K562 (cell line): ENCODE measurements at regions not wholly inside any gene's neighbourhood (a gene's known extent, or its start where the extent isn't known, plus 50 kb on each side); places are given as distances from the start of the nearest gene placed in this dataset.
"Not testable (repeated sequence)": the region's sequence is repeated elsewhere in the genome, so short reads cannot be mapped to it uniquely, and the experiment has no call there.

ENCODE experiments used
- ATAC-seq: fragments of 200-7000 bp; cut with Tn5 transposase; 3 replicates; pipeline ENCODE4 v1.9.1; 2020; ENCODE audit warnings: moderate library complexity
- BruUV-seq: library from RNA; stranded (reverse); fragments of 400-500 nt; replicated peaks from 2 replicates; lab custom pipeline; 2021; lab: Mats Ljungman, UMichigan
- CTCF ChIA-PET: fragments of 300-600 bp; formaldehyde crosslinking; extraction: SDS; loops from one replicate; lab custom pipeline; 2021; ENCODE audit warnings: low intra/inter-chr PET ratio; lab: Yijun Ruan, JAX
- POLR2A ChIA-PET: fragments of 300-600, 350-650 bp; sonication (Branson Sonifier 250); formaldehyde crosslinking; extraction: SDS; loops from one replicate; lab custom pipeline; 2021; ENCODE audit warnings: antibody characterized with exemption, inconsistent platforms; lab: Yijun Ruan, JAX
- DNase-seq, 4 experiments: peaks; one replicate each; pipeline versions ENCODE4 v3.0.0 to v3.0.0-alpha.2; 2011 to 2018; ENCODE audit warnings: low spot score in 3 of 4, mixed read lengths in 3 of 4; ENCODE audit errors: extremely low read depth in 1 of 4
- FAIRE-seq: peaks from 2 replicates; lab custom pipeline; 2011; peaks lifted over from hg19 to GRCh38; lab: Jason Lieb, UNC
- H2AFZ ChIP-seq: 2 replicates; pipeline ENCODE4 v1.6.0; 2011; ENCODE audit warnings: low read depth, low read length, control low read depth, inconsistent platforms
- H3K27ac ChIP-seq: fragments of 200-600 bp; 3 replicates; pipeline ENCODE4 v1.8.0; 2011; ENCODE audit warnings: low read depth, mild to moderate bottlenecking, control low read depth, inconsistent platforms, low read length, moderate library complexity, mixed read lengths; ENCODE audit errors: extremely low read depth
- H3K27me3 ChIP-seq, 2 experiments: fragments of 300-600 bp in 1 of 2; 2 replicates in 1 of 2; 3 replicates in 1 of 2; pipeline versions ENCODE4 v1.6.0 to v1.8.0; 2011; ENCODE audit warnings: inconsistent platforms in 2 of 2, low read length in 2 of 2, mild to moderate bottlenecking in 1 of 2, mixed read lengths in 1 of 2, moderate library complexity in 1 of 2; ENCODE audit not compliant: control insufficient read depth in 2 of 2, insufficient read depth in 2 of 2
- H3K36me3 ChIP-seq: fragments of 300-600 bp; 3 replicates; pipeline ENCODE4 v1.8.0; 2011; ENCODE audit warnings: mild to moderate bottlenecking, low read length, inconsistent platforms; ENCODE audit not compliant: control insufficient read depth, insufficient read depth
- H3K4me1 ChIP-seq, 2 experiments: fragments of 200-600 bp in 1 of 2; replicated peaks in 1 of 2; 2 replicates in 1 of 2; 3 replicates in 1 of 2; pipeline versions ENCODE4 v1.5.1 to v1.8.0; 2011; ENCODE audit warnings: inconsistent platforms in 2 of 2, low read length in 2 of 2, mild to moderate bottlenecking in 1 of 2, mixed read lengths in 1 of 2, moderate library complexity in 1 of 2; ENCODE audit not compliant: control insufficient read depth in 2 of 2, insufficient read depth in 2 of 2
- H3K4me2 ChIP-seq: 2 replicates; pipeline ENCODE4 v1.6.1; 2011; ENCODE audit warnings: low read length, control low read depth, inconsistent platforms, mixed read lengths; ENCODE audit not compliant: insufficient read depth
- H3K4me3 ChIP-seq: fragments of 200-600 bp; sonication (generic), shearing (Covaris generic); 2 replicates; pipeline ENCODE4 v1.5.1; 2016; ENCODE audit warnings: control low read depth, inconsistent platforms
- H3K79me2 ChIP-seq: fragments of 200-600 bp; 3 replicates; pipeline ENCODE4 v1.8.0; 2011; ENCODE audit warnings: low read length, inconsistent platforms; ENCODE audit not compliant: control insufficient read depth, insufficient read depth
- H3K9ac ChIP-seq, 2 experiments: 2 replicates each; pipeline versions ENCODE4 v1.6.0 to v1.6.1; 2011; ENCODE audit warnings: low read depth in 2 of 2, low read length in 2 of 2, control low read depth in 1 of 2, inconsistent platforms in 1 of 2, mild to moderate bottlenecking in 1 of 2, mixed read lengths in 1 of 2; ENCODE audit not compliant: insufficient read depth in 1 of 2
- H3K9me1 ChIP-seq: one replicate; pipeline ENCODE4 v1.6.0; 2011; ENCODE audit warnings: inconsistent platforms, mild to moderate bottlenecking, low read length, moderate library complexity; ENCODE audit not compliant: control insufficient read depth, insufficient read depth
- H3K9me3 ChIP-seq: replicated peaks from 2 replicates; pipeline ENCODE4 v1.5.1; 2011; ENCODE audit warnings: low read depth, low read length, inconsistent platforms; ENCODE audit not compliant: control insufficient read depth, insufficient read depth
- H4K20me1 ChIP-seq: replicated peaks from 2 replicates; pipeline ENCODE4 v1.6.1; 2011; ENCODE audit warnings: low read length, inconsistent platforms, mixed read lengths; ENCODE audit not compliant: control insufficient read depth, insufficient read depth
- CBX5 ChIP-seq: IDR thresholded peaks from 2 replicates; pipeline ENCODE4 v1.6.1; 2014; ENCODE audit warnings: low read depth, borderline replicate concordance
- HDAC2 ChIP-seq: fragments of 450-650 bp; IDR thresholded peaks from 2 replicates; pipeline ENCODE4 v1.6.1; 2016; ENCODE audit warnings: mild to moderate bottlenecking
- NEUROD1 ChIP-seq: fragments of 150-350 bp; IDR thresholded peaks from 2 replicates; pipeline ENCODE4 v1.6.1; 2014; ENCODE audit warnings: borderline replicate concordance, low read length, low read depth; ENCODE audit not compliant: partially characterized antibody
- RFX5 ChIP-seq: IDR thresholded peaks from 2 replicates; pipeline ENCODE4 v1.6.1; 2011; ENCODE audit warnings: low read depth, mild to moderate bottlenecking, improper control_type of control experiment, low read length
- SIN3A ChIP-seq, 2 experiments: fragments of 150-350 bp in 1 of 2; IDR thresholded peaks; 2 replicates each; pipeline ENCODE4 v1.6.1; 2011 to 2016; ENCODE audit warnings: borderline replicate concordance in 2 of 2, low read depth in 2 of 2, low read length in 2 of 2, mild to moderate bottlenecking in 2 of 2, moderate library complexity in 2 of 2; ENCODE audit not compliant: control insufficient read depth in 1 of 2
- TAF1 ChIP-seq: IDR thresholded peaks from 2 replicates; pipeline ENCODE4 v1.6.1; 2011; ENCODE audit warnings: mild to moderate bottlenecking, low read length, moderate library complexity; ENCODE audit not compliant: insufficient read depth, control insufficient read depth, severe bottlenecking; ENCODE audit errors: extremely low read depth
- TBP ChIP-seq: optimal IDR thresholded peaks from 2 replicates; pipeline ENCODE3; 2011; ENCODE audit warnings: low read depth, low read length, improper control_type of control experiment
- ZNF282 ChIP-seq: sonication (generic); formaldehyde crosslinking; IDR thresholded peaks from 2 replicates; pipeline ENCODE4 v1.8.1; 2023; ENCODE audit warnings: missing genetic modification reagents
- WGBS: fragments of 100-300 bp; shearing (Covaris generic); methylation state at CpG from one replicate; pipeline ENCODE4 v1.1.6; 2016; ENCODE audit warnings: low coverage, mixed read lengths; ENCODE audit not compliant: insufficient coverage; ENCODE audit errors: missing lambda C conversion rate; 5-methylcytosine and 5-hydroxymethylcytosine counted together
- in situ Hi-C: fragments of 300-500 bp; cut with MboI; formaldehyde crosslinking; loops from 4 replicates; pipeline ENCODE4 v1.15.0; 2018; ENCODE audit warnings: inconsistent platforms, mixed read lengths
- intact Hi-C: fragments of 100-400 bp; cut with micrococcal nuclease; formaldehyde crosslinking; loops from 2 replicates; pipeline ENCODE4 v1.14.2; 2022
- TF ChIP-seq, protein P1 (sequence below): sonication (generic); formaldehyde crosslinking; IDR thresholded peaks from 2 replicates; pipeline ENCODE4 v1.8.0; 2022; ENCODE audit warnings: mild to moderate bottlenecking, missing genetic modification reagents
- TF ChIP-seq, protein P2 (sequence below): fragments of 250-450 bp; sonication (Bioruptor Pico); IDR thresholded peaks from 2 replicates; pipeline ENCODE4 v1.5.0; 2021

DNA sequence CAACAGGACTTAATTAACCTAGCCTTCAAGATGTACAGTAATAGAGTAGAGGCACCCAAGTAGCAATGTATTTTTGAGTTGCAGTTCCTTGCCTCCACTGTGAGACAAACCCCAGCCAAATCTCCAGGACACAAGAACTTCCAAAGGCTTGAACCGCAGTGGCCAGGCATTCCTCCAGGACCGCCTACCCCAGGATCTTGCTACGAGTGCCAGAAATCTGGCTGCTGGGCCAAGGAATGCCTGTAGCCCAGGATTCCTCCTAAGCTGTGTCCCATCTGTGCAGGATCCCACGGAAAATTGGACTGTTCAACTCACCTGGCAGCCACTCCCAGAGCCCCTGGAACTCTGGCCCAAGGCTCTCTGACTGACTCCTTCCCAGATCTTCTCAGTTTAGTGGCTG, 683.9 kb downstream of the KHDRBS2 start:
- intact Hi-C loops, ATAC-seq, DNase-seq: not testable (repeated sequence)

DNA sequence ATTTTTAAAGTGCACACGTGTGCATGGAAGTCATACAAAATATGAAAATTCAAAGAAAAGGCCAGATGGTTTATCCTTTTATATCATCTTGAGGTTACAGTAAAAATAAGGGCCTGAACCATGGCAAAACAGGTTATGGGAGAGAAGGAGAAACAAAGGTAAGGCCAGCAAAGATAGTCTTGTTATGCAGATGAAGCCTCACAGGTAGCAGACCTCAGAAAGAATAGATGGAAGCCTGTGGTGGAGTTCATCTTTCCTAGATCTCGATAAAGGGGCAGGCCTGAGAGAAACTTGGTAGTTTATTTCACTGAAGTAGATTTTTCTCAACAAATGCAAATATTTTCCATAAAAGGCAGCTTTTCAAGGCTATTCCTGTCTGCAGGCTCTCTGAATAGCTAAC, 693.8 kb downstream of the KHDRBS2 start:
- no peak overlapping the region for H3K27ac ChIP-seq
- H3K9me3 ChIP-seq, result no peaks in the 10 kb centered on the region
- H3K4me2 ChIP-seq, result no peak overlapping the region
- DNase-seq, result no peak
- no peaks in the 10 kb centered on the region for H3K79me2 ChIP-seq
- in situ Hi-C loops (no loop called here), intact Hi-C loops (no loop called here)
- ChIA-PET CTCF (no interaction called here), POLR2A (no interaction called here)
- H3K27me3 ChIP-seq, result no peaks in the 10 kb centered on the region
- H3K9me1 ChIP-seq, result no peaks in the 10 kb centered on the region
- H4K20me1 ChIP-seq, result no peaks in the 10 kb centered on the region
- no peaks in the 10 kb centered on the region for H3K36me3 ChIP-seq
- FAIRE-seq, result no peak
- no TSS peak for BruUV-seq
- 0% methylated on average over 2 of the region's 2 CpGs for WGBS
- no peak for ATAC-seq
- H2AFZ ChIP-seq, result no peak overlapping the region
- no peaks in the 10 kb centered on the region for H3K4me1 ChIP-seq
- no peak overlapping the region for H3K4me3 ChIP-seq
- H3K9ac ChIP-seq, result no peak overlapping the region
- no peak for TF ChIP-seq ZNF282
- no peak for TF ChIP-seq TAF1
- no peak for TF ChIP-seq NEUROD1
- TF ChIP-seq CBX5, result no peak
- no peak for TF ChIP-seq RFX5
- TF ChIP-seq, protein P1, sequence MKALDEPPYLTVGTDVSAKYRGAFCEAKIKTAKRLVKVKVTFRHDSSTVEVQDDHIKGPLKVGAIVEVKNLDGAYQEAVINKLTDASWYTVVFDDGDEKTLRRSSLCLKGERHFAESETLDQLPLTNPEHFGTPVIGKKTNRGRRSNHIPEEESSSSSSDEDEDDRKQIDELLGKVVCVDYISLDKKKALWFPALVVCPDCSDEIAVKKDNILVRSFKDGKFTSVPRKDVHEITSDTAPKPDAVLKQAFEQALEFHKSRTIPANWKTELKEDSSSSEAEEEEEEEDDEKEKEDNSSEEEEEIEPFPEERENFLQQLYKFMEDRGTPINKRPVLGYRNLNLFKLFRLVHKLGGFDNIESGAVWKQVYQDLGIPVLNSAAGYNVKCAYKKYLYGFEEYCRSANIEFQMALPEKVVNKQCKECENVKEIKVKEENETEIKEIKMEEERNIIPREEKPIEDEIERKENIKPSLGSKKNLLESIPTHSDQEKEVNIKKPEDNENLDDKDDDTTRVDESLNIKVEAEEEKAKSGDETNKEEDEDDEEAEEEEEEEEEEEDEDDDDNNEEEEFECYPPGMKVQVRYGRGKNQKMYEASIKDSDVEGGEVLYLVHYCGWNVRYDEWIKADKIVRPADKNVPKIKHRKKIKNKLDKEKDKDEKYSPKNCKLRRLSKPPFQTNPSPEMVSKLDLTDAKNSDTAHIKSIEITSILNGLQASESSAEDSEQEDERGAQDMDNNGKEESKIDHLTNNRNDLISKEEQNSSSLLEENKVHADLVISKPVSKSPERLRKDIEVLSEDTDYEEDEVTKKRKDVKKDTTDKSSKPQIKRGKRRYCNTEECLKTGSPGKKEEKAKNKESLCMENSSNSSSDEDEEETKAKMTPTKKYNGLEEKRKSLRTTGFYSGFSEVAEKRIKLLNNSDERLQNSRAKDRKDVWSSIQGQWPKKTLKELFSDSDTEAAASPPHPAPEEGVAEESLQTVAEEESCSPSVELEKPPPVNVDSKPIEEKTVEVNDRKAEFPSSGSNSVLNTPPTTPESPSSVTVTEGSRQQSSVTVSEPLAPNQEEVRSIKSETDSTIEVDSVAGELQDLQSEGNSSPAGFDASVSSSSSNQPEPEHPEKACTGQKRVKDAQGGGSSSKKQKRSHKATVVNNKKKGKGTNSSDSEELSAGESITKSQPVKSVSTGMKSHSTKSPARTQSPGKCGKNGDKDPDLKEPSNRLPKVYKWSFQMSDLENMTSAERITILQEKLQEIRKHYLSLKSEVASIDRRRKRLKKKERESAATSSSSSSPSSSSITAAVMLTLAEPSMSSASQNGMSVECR (CRISPR knock-in tag), result no peak
- TF ChIP-seq HDAC2, result no peak
- TF ChIP-seq, protein P2, sequence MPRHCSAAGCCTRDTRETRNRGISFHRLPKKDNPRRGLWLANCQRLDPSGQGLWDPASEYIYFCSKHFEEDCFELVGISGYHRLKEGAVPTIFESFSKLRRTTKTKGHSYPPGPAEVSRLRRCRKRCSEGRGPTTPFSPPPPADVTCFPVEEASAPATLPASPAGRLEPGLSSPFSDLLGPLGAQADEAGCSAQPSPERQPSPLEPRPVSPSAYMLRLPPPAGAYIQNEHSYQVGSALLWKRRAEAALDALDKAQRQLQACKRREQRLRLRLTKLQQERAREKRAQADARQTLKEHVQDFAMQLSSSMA (CRISPR knock-in tag), result no peak
- TF ChIP-seq TBP, result no peak
- TF ChIP-seq SIN3A (IDR thresholded peaks at IDR 0.05; ENCODE audit: borderline replicate concordance in 2 of 2, control insufficient read depth in 1 of 2, low read depth in 2 of 2, low read length in 2 of 2), result no peak

More for the DNA sequence above, 683.9 kb downstream of the KHDRBS2 start:
- H3K36me3 ChIP-seq, in situ Hi-C loops, H3K9me1 ChIP-seq, H3K4me1 ChIP-seq, H3K27me3 ChIP-seq, POLR2A ChIA-PET, H3K9me3 ChIP-seq, H3K79me2 ChIP-seq, CTCF ChIA-PET, H3K9ac ChIP-seq, H2AFZ ChIP-seq, FAIRE-seq, H3K27ac ChIP-seq, H4K20me1 ChIP-seq, H3K4me3 ChIP-seq, BruUV-seq, H3K4me2 ChIP-seq: not testable (repeated sequence)
- 0% methylated on average over 3 of the region's 4 CpGs for WGBS
